Mucosa of gallbladder (tissue), 1 donor: ENCODE measurements at regions not wholly inside any gene's neighbourhood (a gene's known extent, or its start where the extent isn't known, plus 50 kb on each side); places are given as distances from the start of the nearest gene placed in this dataset.

Experiments used
- DNase-seq: peaks from one replicate; pipeline ENCODE4 v3.0.0-alpha.2; 2020; ENCODE audit warnings: low spot score
- donor health status: DM: no; HTN: no; CAD: no.

DNA sequence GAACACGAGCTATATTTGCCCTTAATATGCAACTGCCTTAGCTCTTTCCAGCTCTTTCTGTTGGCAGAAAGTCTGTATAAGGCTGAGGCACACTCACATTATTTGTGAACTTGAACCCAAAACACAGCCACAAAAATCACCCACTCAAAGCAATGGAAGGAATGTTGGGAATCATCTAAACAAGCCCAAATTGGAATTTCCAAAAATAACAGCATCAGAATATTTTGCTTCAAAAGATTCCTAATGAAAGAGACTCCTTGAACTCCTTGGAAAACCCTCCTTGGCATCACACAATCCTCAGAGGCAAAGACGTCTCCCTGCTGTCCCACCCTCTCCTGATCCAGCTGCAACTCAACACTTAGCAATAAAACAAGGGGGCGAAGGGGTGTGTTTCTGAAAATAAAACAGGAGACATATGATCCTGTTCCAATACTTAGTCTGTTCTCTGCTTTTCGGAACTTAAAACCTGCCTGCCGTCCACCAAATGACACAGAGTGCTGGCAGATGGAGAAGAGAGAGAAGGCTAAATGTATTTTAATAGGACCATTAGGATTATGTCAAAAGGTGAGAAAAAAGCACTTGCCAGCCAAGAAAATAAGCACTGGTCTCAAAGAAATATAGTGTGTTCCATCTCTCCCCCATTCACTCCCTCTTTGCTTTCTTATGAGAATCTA, 320.7 kb upstream of the JARID2 start:
- DNase-seq = no peak

DNA sequence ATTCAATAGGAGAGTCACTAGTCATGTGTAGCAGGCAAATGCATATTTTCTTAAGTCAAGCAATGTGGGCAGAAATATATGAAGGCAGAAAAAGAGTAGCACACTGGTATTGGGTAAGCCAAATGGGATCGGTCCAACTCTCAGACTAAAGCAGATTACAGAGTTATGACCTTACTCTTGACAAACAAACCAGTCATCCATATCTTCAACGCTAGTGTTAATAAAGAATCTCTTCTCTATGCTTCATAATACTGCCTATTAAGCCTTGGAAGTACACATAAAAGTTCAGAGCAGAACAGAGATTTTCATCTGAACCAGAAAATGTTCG, 320.2 kb upstream of the JARID2 start:
- DNase-seq = no peak

DNA sequence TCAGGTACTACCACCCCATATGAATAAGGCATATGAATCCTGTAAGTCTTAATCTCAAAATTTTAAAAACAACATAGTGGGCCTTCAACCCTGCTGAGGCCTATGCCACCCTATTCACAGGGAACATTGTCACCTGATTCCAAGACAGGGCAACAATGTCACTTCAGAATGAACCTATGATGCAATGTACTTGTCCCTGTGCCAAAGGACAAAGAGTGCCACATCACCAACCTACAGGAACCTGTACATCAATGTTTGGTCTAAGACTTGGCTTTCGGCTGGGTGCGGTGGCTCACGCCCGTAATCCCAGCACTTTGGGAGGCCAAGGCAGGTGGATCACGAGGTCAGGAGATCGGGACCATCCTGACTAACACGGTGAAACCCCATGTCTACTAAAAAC, 318.5 kb upstream of the JARID2 start:
- peak; percentile 27 for DNase-seq

DNA sequence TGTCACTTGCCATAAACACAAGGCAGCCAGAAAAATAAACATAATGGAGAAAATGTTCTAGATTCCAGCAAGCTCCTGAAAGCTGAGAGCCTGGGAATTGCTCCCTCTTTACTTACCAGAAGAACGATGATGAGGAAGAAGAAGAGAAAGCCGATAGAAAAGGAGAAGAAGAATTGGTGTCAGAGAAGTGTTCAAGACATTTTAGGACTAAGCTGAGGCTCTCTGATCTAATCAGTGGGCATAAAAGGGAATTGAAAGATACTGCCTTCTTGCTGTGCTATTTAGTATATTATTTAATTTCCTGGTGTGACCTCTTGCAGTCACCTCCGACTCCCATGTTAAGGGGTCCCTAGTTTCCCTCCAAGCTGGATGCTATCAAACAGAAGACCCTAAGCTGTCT, 316.6 kb upstream of the JARID2 start:
- DNase-seq = no peak

DNA sequence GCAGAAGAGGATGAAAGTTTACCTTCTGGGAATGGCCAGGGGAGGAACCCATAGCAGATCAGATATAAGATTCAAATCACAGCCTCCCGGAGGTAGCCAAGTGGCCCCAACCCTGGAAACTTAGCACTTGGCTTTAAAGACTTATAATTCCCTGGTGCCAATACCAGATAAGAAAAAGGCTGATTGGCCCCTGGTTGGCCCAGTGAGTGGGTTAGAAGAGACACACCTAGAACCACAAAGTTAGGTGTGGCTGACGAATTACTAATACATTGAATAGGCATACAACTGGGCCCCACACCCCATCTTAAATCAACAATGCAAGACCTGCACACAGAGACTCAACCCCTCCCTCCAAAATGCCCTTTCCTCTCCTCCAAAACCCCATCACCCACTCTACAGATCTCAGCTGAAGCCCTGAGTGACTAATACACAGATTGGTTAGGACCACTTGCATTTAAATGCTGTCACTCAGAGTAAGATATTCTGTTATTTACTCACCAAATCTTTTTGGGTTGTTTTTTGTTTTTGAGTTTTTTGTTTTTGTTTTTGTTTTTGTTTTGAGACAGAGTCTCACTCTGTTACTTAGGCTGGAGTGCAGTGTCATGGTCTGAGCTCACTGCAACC, 315.4 kb upstream of the JARID2 start:
- DNase-seq = no peak

DNA sequence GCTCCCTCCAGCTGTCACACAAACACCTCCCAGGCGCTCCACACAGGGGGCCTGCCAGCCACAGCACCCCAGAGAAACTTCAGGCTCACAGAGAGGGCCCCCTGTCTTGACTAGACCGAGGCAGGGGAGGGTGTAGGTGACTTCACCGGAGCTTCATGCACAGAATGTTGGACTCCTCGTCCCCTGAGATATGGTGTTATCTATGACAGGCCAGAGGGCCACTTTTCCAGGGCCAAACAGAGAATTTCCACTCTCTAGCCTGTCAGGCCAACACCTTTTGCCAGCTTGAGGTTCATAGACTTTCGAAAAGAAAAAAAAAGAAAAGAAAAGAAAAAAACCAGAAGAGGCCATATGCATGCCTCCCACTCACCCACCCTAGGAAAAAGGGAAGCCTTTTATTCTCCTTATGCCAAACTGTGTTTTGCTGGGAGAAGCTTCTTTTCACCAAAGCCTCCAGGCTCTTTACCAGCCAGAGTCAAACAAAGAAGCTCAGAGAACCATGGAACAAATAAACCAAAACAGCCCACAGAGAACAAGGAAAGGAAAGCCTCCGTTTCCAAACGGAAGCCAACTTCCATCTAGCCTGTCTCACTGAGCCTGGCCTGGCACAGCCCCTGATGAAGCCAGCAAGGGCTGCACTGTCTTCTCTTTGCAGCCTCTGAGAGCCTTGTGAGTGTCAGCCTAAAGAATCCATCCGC, 313.2 kb upstream of the JARID2 start:
- DNase-seq = no peak

DNA sequence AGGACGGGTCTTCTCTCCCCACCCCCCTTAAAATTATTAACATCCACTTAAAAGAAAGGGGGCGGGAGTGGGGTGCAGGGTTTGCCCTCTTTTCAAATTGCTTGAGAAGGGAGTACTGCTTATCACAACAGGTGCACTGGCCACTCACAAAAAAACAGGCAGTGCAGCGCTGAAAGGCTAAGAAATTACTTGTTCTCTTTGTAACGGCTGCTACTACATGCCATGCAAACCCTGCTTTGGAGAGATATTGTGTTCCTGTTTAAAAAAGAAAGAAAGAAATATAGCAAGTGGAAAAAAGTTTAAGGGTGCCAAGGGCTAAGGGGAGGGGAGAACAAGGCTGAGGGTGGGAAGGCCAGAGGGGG, 312.7 kb upstream of the JARID2 start:
- DNase-seq = no peak

DNA sequence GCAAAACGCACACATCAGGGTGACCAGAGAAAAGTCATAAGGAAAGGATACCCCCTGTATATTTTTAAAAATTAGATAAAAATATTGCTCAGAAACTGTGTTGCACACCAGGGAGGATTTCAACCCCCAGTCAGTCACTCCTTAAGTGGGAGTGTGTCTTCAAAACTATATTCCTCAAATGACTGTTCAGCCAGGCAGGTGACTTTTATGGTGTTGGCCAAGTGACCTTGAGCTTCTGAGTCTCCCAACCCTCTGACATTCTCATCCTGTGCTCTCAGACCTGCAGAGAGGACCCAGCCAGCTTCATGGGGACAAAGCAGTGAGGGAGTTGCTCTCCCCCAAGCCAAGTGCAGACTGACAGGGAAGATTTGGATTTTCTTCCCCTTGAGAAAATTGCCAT, 311.9 kb upstream of the JARID2 start:
- DNase-seq = no peak

DNA sequence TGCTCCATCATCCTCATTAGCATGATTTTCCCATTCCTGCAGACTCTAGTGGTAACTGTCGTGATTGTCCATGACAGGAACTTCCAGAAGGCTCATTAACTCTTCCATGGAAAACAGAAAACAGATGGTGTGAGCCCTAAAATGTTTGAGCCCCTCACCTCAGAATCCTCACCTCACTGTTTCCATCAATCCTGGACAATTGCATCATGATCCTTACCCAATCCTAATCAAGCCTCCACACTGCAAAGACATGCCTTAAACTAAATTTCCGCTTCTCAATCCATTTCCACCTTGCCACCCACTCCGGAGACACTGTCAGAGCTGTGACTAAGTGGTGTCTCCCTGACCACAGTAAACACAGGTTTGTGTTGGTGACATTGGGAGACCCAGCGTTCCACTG, 311.0 kb upstream of the JARID2 start:
- DNase-seq = no peak

DNA sequence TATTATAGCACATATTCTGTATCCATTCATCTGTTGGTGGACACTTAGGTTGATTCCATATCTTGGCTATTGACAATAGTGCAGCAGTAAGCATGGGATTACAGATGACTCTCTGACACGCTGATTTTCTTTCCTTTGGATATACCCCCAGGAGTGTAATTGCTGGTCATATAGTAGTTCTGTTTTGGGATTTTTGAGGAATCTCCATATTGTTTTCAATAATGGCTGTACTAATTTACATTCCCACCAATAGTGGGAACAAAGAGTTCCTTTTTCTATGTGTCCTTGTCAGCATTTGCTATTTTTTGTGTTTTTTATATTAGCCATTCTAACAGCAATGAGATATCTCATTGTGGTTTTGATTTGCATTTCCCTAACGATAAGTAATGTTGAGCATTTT, 309.0 kb upstream of the JARID2 start:
- no peak for DNase-seq

DNA sequence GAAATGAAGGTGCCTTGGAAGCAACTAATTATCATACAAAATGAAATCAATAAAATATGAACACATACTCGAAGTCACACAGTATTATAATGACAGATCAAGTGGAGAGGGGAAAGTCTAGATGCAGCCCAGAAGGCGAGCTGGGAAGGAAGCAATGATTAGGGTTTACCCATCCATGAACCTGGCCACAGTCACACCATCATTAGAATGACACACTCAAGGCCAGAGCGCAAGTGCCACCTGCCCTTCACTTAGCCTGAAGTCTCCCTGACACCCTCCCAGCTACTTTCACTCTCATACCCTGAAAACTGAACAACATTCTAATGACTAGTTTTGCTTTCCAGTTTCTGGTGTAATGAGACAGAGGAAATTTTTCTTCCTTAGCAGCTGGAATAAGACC, 302.8 kb upstream of the JARID2 start:
- DNase-seq = no peak

DNA sequence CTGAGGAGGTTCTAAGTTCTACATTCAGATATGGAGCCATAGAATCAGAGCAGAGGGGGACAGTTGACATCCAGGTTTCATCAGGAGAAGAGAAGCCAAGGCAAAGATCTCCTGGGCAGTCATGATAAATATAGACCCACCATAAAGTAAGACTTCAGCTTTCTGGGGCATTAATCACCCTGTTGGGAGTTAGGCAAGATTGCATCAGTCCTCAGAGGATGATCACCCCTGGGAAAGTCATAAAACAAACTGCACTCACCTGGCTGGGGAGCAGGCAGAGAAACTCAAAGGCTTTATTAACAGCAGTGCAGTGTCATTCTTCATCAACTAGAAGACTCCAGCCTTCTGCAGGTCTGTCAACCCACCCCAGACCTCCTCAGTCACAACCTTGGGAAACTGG, 301.3 kb upstream of the JARID2 start:
- no peak for DNase-seq

DNA sequence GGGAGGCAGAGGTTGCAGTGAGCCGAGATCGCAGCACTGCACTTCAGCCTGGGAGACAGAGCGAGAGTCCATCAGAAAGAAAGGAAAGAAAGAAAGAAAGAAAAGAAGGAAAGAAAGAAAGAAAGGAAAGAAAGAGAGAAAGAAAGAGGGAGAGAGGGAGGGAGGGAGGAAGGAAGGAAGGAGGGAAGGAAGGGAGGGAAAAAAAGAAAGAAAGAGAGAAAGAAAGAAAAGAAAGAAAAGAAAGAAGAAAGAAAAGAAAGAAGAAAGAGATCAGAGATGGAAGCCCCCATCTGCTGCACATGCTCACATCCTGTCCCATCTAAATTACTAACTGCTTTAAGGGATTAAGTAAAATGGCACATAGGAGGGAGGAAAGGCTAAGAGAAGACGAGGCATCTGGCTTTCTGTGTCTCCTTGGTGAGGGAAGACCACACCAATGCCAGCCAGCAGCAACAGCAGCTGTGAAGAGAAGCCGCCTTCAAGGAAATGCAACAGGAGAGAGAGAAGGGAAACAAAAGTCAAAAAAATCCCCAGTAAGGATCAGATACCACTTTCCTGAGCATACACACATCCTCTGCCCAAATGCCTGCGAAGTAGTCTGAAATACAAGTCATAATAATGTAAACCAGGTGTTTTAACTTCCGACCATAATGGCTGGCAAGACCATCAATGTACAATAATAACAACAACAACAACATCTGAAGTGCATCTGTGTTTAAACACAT, 300.2 kb upstream of the JARID2 start:
- no peak for DNase-seq

DNA sequence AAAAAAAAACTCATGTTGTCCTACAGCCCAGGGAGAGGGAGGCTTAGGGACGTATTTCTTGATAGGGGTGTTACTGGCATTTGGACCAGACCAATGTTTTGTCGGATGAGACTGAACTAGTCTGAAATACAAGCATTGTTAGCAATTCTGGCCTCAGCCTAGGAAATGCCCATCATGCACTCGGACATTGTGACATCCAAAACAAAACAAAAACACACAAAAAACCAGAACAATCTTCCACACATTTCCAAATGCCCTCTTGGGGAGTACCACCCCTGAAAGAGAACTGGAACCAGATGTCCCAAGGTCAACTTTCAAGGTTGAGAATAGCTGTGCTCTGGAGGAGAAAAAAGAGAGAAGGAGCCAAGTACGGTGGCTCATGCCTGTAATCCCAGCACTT, 299.1 kb upstream of the JARID2 start:
- no peak for DNase-seq

DNA sequence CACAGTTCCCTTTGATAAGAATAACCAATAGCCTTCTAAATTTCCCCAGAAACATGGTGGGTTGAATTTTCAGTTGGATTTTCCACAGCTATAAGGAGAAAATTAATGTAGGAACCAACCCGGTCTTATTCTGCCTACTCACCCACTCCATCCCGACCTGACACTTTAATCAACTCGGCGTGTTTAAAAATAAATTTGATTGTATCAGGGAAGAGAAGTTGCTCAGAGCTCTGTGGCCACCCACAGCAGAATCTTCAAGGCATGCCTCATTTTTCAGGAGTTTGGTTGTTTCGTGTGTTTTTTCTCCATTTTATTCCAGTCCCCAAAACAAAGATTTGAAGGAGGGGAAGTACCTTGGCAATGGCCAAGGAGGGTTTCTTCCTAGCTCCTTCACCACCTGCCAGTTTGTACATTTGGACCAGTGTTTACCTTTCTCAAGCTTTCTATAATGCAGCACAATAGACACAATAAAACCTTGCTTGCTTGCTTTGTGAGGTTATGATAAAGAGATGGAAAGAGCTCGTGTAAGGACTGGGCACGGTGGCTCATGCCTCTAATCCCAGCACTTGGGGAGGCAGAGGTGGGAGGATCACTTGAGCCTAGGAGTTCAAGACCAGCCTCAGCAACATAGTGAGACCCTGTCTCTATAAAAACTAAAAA, 297.2 kb upstream of the JARID2 start:
- DNase-seq = no peak

DNA sequence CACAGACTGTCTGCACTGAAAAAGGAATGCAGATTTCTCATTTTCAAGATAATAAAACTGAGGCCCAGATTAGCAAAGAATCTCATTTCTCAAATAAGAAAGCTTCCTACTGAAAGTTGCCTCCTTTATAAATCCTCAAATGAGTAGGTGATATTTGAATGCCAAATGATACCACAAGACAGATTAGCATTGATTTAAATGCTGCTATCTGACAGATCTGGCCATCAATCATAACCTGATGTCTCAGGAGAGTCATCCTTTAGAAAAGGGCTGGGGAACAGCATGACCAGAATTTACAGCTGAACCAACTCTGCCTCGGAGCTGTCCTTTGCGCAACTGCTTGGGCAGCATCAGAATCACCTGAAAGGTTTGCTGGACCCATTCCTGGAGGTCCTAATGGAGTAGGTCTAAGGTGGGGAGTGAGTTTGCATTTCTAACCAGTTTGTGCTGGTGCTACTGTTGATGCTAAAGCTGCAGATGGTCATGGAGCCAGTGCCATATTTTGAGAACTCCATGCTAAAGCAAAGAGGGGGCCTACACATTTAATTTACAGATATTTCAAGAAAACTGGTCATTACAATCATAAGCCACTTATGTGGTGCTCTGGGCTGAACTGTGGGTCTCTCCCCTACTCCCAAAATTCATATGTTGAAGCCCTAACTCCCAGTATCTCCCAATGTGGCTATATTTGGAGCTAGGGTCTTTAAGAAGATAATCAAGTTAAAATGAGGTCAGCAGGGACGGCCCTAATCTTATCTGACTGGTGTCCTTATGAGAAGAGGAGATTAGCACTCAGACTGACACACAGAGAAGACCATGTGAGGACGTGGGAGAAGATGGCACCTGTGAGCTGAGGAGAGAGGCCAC, 295.5 kb upstream of the JARID2 start:
- DNase-seq = no peak

DNA sequence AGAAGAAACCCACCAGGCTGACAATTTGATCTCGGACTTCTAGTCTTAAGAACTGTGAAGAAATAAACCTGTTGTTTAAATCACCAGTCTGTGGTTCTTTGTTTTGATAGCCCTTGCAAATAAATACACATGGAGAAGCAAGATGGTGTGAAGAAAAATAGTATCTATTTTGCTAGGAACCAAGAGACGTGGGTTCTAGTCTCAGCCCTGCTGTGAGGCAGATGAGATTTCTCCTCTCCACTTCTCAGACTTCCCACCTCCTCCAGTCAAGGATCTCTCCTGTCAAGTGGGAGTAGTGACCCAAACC, 294.9 kb upstream of the JARID2 start:
- DNase-seq = no peak

DNA sequence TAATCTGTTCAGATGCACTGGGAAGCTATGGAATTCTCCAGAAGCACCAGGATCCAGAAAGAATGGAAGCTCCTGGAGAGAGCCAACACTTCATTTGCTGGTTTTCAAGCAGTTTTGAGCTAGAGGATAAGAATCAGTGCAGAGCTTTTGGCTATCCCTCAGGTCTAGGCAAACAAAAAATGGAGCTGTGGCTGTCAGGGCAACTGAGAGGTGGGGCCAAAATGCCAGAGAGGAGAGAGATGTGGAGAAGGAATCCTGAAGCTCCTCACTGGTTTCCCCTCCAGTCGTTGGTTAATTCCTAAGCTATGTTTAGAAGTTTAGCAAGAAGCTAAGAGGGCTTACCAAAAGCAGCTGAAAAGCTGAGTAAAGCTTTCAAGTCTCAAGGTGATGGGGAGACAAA, 294.2 kb upstream of the JARID2 start:
- DNase-seq = no peak

DNA sequence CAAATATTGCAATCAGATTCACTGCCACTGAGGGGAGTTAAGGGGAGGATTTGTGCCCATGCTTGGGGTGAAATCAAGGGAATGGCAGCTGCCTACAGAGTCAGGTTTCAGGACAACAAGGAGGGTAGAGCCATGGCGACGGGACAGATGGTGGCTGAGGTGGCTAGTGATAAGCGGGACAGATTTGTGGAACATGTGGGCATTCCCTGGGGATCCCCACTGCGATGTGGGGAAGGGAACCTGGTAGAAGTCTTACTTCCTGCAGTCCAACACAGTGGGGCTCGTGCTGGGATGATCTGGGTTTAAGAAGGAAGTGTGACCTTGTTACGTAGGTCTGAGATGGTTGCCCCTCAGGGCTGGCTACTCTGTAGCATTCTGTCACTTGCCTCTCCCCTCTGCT, 292.0 kb upstream of the JARID2 start:
- no peak for DNase-seq

DNA sequence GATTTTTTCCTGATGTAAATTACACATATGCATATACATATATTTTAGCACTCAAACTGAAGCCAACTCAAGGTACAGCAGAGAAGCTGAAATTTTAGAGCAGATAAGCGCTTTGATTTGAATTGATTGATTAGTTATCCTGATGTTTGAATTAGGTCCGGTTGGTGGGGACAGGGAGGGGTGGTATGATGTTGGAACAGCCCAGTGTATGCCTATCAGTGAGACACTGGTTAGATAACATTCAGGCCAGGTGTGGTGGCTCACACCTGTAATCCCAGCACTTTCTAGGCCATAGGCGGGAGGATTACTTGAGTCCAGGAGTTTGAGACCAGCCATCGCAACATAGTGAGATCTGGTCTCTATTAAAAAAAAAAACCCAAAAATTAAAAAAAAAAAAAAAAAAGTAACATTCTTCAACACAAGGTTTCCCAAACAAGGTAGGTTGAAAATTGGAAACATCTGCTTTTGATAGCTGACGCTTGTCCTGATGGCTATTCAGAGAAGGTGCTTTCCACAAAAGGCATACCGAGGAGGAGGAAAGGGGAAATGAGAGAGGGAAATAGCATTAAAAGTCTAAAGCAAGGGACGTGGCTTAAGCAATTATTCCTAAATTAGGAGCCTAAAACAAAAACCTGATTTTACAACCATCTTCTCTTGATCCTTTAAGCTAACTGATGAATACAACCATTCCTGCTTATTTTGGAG, 288.4 kb upstream of the JARID2 start:
- no peak for DNase-seq

DNA sequence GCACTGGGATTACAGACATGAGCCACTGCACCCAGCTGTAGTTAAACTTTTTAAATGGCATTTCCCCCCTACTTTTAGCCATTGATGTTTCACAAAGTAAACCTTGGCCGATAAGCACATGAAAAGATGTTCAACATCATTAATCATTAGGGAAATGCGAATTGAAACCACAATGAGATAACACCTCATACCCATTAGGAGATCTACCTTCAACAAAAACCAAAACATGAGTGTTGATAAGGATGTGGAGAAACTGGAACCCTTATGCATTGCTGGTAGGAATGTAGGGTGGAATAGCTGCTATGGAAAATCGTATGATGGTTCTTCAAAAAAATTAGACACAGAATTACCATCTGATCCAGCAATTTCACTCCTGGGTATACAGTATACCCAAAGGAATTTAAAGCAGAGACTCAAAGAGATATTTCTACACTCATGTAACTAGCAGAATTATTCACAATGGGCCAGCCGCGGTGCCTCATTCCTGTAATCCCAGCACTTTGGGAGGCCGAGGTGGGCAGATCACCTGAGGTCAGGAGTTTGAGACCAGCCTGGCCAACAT, 286.5 kb upstream of the JARID2 start:
- DNase-seq = no peak
